Neural progenitor cell (in vitro differentiated cells): ENCODE measurements at regions not wholly inside any gene's neighbourhood (a gene's known extent, or its start where the extent isn't known, plus 50 kb on each side); places are given as distances from the start of the nearest gene placed in this dataset.
"Not testable (repeated sequence)": the region's sequence is repeated elsewhere in the genome, so short reads cannot be mapped to it uniquely, and the experiment has no call there.

Source experiments
- EZH2 ChIP-seq: fragments of 200-600 bp; sonication (generic); IDR thresholded peaks from 2 replicates; pipeline ENCODE4 v1.6.1; 2017; ENCODE audit warnings: antibody characterized with exemption, mild to moderate bottlenecking, moderate library complexity
- TF ChIP-seq, protein P1 (sequence below): fragments of 200-600 bp; sonication (generic); IDR thresholded peaks from 2 replicates; pipeline ENCODE4 v1.5.1; 2017; ENCODE audit warnings: antibody characterized with exemption, mild to moderate bottlenecking

DNA sequence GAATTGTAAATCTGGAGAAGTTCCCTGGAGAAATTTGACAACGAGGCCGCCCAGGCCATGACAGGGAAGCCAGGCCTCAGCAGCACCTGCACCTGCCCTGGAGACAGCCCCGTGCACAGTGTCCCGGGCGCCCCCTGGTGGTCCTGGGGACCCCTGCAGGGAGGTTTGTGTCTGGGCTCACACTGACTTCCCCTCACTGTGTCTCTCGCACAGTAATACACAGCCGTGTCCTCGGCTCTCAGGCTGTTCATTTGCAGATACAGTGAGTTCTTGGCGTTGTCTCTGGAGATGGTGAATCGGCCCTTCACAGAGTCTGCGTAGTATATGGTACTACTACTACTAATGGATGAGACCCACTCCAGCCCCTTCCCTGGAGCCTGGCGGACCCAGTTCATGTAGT, 1201.6 kb downstream of the TMEM121 start:
- TF ChIP-seq, protein P1, sequence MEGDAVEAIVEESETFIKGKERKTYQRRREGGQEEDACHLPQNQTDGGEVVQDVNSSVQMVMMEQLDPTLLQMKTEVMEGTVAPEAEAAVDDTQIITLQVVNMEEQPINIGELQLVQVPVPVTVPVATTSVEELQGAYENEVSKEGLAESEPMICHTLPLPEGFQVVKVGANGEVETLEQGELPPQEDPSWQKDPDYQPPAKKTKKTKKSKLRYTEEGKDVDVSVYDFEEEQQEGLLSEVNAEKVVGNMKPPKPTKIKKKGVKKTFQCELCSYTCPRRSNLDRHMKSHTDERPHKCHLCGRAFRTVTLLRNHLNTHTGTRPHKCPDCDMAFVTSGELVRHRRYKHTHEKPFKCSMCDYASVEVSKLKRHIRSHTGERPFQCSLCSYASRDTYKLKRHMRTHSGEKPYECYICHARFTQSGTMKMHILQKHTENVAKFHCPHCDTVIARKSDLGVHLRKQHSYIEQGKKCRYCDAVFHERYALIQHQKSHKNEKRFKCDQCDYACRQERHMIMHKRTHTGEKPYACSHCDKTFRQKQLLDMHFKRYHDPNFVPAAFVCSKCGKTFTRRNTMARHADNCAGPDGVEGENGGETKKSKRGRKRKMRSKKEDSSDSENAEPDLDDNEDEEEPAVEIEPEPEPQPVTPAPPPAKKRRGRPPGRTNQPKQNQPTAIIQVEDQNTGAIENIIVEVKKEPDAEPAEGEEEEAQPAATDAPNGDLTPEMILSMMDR: not testable (repeated sequence)
- TF ChIP-seq EZH2: not testable (repeated sequence)
